ENCODE measurements at regions not wholly inside any gene's neighbourhood (a gene's known extent, or its start where the extent isn't known, plus 50 kb on each side); places are given as distances from the start of the nearest gene placed in this dataset.
"Not testable (repeated sequence)": the region's sequence is repeated elsewhere in the genome, so short reads cannot be mapped to it uniquely, and the experiment has no call there.

GRCh38 chr7:35975851-35976454, 175.1 kb downstream of the SEPTIN7 start:
- DNase-seq: peak; percentile 86

DNA sequence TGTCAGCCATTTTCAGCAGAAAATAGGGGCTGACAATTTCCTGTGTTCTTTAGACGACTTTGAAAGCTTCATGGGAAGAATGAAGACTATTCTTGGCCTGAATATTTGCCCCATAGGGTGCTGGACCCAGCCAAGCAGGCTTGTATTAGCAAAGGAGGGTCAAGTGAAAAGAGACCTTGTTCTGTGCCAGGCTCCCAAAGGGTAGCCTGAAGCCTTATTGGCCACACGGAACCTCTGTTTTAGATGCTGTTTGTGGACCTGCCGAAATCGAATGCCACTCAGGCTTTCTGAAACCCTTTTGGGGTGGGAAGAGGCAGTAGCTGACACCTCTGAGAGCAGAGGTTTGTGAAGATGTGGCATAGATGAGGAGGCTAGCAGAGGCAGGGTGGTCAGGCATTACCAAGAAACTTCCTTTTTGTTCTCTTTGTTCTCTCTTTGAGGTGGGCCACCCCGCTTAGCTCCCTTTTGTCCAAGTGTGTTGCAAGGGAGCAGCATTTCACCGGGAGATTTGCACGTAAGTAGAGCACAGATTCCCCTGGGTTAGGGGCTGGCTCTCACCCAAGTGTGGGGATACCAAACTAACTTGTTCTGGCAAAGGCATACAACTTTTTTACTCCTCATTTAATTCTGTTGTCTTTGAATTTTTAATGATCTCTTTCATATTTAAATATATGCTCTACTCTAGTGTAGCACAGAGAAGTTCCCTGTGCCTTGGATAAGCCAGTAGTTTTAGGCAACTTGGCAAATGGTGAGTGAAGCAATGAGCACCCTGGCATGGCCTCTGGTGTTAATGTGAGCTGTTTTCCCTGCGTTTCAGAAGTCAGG, 174.0 kb upstream of the EEPD1 start:
- not testable (repeated sequence) for DNase-seq

GRCh38 chr7:35982600-35982999, 170.5 kb upstream of the EEPD1 start:
- DNase-seq: no peak

DNA sequence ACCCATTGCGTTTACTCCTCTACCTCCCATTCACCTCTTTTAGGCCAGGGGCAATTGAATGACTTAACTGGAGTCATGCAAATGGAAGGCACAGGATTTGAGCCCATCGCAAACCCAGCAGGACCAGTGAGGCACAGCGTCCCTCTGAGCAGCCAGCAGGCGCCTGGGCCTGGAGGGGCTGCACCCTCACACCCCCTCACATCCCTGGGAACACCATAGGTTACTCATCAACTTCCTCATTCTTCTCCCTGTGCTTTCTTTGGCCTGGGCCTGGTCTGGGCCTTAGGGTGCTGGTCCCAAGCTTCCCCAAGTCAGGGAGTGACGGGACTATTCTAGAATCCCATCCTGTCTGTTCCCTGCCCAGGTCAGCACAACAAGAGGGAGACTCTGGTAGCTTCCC, 169.4 kb upstream of the EEPD1 start:
- DNase-seq: no peak

DNA sequence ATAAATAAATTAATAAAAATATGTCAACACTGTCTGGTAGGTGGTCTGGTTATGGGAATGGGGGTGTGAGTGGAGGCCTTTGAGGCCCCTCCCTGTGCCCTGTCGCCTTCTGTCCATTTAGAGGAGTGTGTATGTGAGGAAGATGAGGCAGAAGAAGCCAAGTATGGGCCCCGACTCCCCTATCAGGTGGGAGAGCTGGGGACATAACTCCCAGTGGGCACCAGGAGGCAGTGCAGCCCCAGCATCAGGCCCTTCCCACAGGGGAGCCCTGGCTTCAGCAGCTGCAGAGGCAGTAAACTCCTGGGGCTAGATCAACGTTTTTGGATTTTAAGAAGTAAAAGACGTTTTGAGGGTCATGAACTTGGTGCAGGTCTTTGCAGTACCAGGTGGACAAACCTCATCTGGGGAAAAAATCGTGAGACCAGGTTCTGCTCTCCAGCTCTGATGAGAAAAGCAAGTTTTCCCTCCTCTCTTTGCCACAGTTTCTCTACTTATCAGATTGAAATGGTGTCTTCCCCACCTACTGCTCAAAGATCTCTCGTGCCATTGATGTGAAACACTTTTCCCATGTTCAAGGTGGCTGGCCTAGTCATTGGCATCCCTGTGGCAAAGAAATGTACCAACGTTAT, 167.8 kb upstream of the EEPD1 start:
- peak; percentile 36 for DNase-seq

DNA sequence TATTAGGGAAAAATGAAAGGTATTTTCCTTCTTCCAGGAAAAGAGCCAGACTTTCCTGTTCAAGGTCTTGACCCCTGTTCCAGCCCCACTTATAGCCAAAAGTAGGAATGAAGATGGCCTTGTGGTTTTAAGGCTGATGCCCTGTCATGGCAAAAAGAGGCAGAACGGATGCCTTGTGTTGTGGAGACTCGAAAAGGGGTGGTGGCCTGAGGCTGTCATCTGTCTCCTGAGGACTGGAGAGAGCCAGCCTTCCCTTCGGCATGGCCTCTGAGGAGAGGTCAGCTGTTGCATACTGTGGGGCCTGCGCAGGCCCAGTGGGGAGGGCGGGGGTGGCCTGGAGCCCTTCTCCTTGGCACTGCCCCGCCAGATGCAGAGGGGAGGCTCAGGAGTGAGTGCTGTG, 166.0 kb upstream of the EEPD1 start:
- DNase-seq: no peak

- no peak for DNase-seq
Observed at GRCh38 chr7:35988105-35988504, 164.9 kb upstream of the EEPD1 start.

DNA sequence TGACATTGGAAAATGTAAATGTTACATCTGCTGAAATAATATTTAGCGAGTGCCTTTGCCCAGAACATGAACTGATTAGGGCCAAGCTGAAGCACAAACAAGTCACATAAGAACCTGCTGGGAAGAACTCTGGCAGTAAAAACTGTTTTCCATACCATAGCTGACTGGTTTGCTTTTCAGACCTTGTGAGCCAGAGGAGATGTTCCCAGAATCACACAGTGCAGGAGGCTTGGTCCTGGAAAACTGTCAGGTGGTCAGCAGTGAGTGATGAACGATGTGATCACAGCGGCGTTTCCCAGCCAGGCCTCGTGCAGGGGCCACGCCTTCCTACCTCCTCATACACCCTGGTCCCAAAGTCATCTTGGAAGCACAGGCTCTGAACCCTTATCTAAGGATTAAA, 164.2 kb upstream of the EEPD1 start:
- no peak for DNase-seq

DNA sequence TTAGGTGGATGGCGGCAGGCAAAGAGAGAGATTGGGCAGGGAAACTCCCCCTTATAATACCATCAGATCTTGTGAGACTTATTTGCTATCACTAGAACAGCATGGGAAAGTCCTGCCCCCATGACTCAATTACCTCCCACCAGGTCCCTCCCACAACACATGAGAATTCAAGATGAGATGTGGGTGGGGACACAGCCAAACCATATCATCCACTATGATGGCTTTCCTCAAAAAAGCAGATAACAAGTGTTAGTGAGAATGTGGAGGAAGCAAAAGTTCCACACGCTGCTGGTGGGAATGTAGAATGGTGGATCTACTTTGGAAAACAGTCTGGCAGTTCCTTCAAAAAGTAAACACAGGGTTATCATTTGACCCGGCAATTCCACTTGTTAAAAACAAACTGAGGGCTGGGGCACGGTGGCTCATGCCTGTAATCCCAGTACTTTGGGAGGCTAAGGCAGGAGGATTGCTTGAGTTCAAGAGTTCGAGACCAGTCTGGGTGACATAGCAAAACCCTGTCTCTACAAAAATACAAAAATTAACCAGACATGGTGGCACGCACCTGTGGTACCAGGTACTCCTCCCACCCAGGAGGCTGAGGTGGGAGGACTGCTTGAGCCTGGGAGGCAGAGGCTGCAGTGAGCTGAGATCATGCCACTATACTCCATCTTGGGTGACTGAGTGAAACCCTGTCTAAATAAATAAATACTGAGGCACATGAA, 161.4 kb upstream of the EEPD1 start:
- DNase-seq: no peak

- no peak for DNase-seq
Observed at GRCh38 chr7:35992436-35992835, 160.6 kb upstream of the EEPD1 start.

DNA sequence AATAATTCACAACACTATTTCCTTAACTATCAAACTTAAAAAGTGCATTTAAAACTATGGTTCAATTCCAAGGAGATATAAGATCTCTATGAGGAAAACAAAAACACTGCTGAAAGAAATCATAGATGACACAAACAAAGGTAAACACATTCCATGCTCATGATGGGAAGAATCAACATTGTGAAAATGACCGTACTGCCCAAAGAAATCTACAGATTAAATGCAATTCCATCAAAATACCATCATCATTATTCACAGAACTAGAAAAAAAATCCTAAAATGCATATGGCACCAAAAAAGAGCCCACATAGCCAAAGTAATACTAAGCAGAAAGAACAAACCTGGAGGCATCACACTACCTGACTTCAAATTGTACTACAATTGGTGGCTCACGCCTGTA, 159.9 kb upstream of the EEPD1 start:
- no peak for DNase-seq

- DNase-seq: peak; percentile 8
Observed at GRCh38 chr7:35993676-35994606, 159.1 kb upstream of the EEPD1 start.

DNA sequence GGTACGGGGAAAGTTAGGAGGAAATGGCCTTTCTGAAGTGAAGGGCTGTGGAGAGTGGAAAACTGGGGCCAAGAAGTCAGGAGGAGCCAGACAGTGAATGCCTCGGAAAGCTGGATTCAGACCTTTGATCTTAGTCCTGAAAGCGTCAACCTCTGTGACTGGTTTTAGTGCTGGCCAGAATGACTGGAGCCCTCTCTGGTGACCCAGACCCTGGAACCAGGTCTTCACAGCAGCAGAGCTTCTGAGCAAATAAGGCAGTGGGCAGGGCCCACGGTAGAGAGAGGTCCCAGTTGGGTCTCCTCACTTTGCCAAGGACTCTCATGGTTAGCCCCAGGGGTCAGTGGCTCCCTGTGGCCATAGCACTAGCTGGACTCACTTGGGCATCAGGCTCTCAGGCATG, 157.7 kb upstream of the EEPD1 start:
- DNase-seq: no peak

- DNase-seq: no peak
Observed at GRCh38 chr7:35998481-35998880, 154.6 kb upstream of the EEPD1 start.

DNA sequence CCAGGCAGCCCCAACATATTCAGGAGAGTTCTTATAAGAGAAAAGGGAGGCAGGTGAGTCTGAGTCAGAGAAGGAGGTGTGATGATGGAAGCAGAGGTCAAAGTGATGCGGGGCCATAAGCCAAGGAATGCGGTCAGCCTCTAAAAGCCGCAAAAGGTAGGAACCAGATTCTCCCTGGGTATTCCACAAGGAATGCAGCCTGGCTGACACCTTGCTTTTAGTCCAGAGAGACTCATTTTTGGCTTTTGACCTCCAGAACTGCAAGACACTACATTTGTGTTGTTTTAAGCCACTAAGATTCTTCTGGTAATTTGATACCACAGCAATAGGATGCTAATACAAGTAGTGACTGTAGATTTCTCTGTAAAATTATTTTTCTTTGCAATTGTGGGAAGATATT, 151.5 kb upstream of the EEPD1 start:
- no peak for DNase-seq

DNA sequence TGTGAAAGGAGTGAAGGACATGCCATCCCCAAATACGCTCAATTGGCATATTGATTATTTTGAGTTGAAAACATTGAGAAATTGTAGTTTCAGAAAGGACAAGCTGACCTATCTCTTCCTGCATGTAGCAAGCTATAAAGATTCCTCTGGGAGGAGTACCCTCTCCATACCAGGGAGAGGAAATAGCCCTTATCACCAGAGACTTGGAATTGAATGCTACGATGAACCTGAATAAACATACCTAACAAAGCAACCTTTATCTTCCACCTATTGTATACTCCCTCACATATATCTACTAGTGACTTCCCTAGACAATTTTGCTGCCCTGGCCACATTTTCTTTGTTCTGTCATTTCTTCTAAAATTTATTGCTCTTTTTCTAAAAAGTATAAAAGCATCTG, 150.2 kb upstream of the EEPD1 start:
- no peak for DNase-seq

DNA sequence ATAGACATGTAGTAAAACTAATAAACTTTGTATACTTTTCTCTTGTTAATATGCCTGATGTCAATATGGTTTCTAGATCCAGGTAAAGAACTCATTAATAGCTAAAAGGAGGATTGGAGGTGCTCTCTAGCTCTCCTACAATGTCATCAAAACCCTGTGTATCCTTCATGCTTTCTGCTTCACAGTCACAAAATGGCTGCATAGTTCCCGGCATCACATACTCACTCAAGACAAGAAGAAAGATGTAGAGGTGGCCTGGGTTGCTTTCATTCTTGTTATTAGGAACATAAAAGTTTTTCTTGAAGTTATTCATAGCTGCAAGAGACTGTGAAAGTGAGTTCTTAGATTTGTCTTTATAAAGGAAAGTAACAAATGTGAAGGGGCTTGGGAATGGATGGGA, 149.7 kb upstream of the EEPD1 start:
- no peak for DNase-seq

DNA sequence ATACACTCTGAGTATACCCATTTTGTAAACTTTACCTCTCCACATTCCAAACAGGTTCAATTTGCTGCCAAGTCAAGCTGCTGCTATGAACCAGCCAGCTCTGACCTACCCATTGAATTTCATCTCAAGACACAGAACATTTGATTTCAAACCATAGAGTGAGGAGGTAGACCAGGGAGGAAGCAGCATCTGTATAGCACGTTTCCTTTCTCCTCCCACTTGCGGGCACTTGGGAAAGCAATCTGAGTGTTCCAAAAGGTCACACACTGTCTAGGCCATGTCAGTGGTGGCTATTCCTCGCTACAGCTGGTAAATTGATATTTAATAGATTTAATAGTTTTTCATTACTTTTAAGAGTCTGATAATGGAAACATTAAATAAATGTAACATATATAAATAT, 147.8 kb upstream of the EEPD1 start:
- no peak for DNase-seq

DNA sequence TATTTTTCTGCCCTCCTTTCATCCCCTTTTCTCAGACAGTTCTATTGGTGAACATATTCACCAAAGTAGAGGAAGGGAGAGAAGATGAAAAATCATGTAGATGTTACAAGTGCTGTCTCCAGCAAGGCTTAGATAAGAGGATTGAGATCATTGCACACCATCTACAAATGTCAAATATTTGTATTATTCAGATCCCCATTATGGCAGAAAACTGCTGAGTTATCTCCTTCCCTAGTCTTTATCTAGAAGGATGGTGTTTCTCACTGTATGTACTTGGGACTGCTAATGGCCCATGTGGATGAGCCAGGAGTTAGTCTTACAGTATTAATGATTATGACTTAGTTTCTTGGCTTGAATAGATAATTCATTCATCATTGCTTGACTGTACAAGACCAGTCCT, 147.2 kb upstream of the EEPD1 start:
- DNase-seq: no peak

DNA sequence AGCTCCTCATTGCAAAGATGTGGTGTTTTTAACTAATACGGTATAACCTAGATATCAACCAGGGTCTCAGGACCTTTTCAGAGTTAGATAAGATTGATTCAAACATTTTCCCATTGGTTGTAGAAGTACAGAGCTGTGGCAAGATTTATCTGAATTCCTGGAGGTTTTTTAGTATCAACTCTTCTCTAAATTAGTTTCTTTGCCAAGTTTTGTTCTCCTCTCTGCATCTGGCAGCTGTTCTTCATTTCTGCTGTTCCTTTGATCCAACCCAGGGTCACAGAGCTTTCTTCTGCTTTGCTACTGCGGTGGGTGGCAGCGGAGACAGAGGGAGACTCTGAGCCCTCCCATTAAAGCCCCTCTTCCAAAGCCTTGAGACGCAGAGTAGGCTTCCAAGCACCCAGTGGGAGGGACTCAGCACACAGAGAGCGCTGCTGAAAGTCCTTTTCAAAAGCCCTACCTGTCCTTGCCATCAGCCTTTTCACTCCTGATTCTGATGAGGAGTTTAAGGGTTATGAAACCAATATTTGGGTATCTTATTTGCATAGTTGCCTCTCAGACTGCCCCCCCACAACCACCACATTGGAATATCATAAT, 146.3 kb upstream of the EEPD1 start:
- no peak for DNase-seq

GRCh38 chr7:36010656-36011587, 142.1 kb upstream of the EEPD1 start:
- DNase-seq: no peak
